ENCODE measurements at regions not wholly inside any gene's neighbourhood (a gene's known extent, or its start where the extent isn't known, plus 50 kb on each side); places are given as distances from the start of the nearest gene placed in this dataset.

DNA sequence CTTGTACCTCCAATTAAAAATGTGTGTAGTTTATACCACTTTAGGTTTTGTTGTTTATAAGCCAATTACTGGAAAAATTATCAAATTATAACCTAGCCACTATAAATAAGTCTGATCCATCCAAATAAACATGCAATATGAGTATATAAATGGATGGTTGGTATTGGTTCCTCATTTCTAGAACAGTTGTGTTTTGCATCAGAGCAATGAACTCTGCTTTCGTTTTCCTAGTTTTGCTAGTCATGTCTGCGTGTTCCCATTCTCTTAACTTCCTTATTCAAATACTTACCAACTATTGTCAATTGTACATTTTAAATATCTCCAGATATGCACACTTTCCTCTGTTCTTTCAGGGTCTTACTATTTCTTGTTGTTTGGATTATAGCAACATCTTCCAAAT lies 641.7 kb downstream of the NR4A2 start:
- TF ChIP-seq EZH2 (IDR thresholded peaks at IDR 0.05) (no peak), FOXP2 (optimal IDR thresholded peaks at IDR 0.05; ENCODE audit: control extremely low read depth, extremely low read length, insufficient read depth) (no peak), POLR2AphosphoS5 (IDR thresholded peaks at IDR 0.05; ENCODE audit: borderline replicate concordance, low read depth, low read length) (no peak)
